ENCODE measurements at regions not wholly inside any gene's neighbourhood (a gene's known extent, or its start where the extent isn't known, plus 50 kb on each side); places are given as distances from the start of the nearest gene placed in this dataset.

- DNase-seq (ENCODE audit: low read depth in 3 of 3, low spot score in 1 of 3): no peak
These were observed 325.2 kb downstream of the DUSP10 start for GRCh38 chr1:221416723-221417122.

GRCh38 chr1:221418346-221418745 lies 323.5 kb downstream of the DUSP10 start:
- DNase-seq (ENCODE audit: low read depth in 3 of 3, low spot score in 1 of 3): no peak

GRCh38 chr1:221419513-221420095 lies 322.3 kb downstream of the DUSP10 start:
- no peak for DNase-seq (ENCODE audit: low read depth in 3 of 3, low spot score in 1 of 3)

- no peak for DNase-seq (ENCODE audit: low read depth in 3 of 3, low spot score in 1 of 3)
These were observed 312.6 kb downstream of the DUSP10 start for GRCh38 chr1:221429264-221429663.

- no peak for DNase-seq (ENCODE audit: low read depth in 3 of 3, low spot score in 1 of 3)
These were observed 311.5 kb downstream of the DUSP10 start for GRCh38 chr1:221430152-221430960.

- no peak for DNase-seq (ENCODE audit: low read depth in 3 of 3, low spot score in 1 of 3)
These were observed 310.7 kb downstream of the DUSP10 start for GRCh38 chr1:221431068-221431651.

GRCh38 chr1:221431961-221432360 lies 309.9 kb downstream of the DUSP10 start:
- DNase-seq (ENCODE audit: low read depth in 3 of 3, low spot score in 1 of 3): no peak

GRCh38 chr1:221435504-221435904 lies 306.4 kb downstream of the DUSP10 start:
- no peak for DNase-seq (ENCODE audit: low read depth in 3 of 3, low spot score in 1 of 3)

- no peak for DNase-seq (ENCODE audit: low read depth in 3 of 3, low spot score in 1 of 3)
These were observed 304.7 kb downstream of the DUSP10 start for GRCh38 chr1:221437171-221437570.

- no peak for DNase-seq (ENCODE audit: low read depth in 3 of 3, low spot score in 1 of 3)
These were observed 304.0 kb downstream of the DUSP10 start for GRCh38 chr1:221437926-221438325.

- DNase-seq (ENCODE audit: low read depth in 3 of 3, low spot score in 1 of 3): peak in 2 of 3 donors; percentile 16 to 21
These were observed 302.7 kb downstream of the DUSP10 start for GRCh38 chr1:221439008-221439746.

GRCh38 chr1:221439747-221440501 lies 302.0 kb downstream of the DUSP10 start:
- no peak for DNase-seq (ENCODE audit: low read depth in 3 of 3, low spot score in 1 of 3)

- no peak for DNase-seq (ENCODE audit: low read depth in 3 of 3, low spot score in 1 of 3)
These were observed 301.2 kb downstream of the DUSP10 start for GRCh38 chr1:221440658-221441057.

- no peak for DNase-seq (ENCODE audit: low read depth in 3 of 3, low spot score in 1 of 3)
These were observed 299.8 kb downstream of the DUSP10 start for GRCh38 chr1:221442056-221442455.

GRCh38 chr1:221444346-221444745 lies 297.5 kb downstream of the DUSP10 start:
- no peak for DNase-seq (ENCODE audit: low read depth in 3 of 3, low spot score in 1 of 3)

- no peak for DNase-seq (ENCODE audit: low read depth in 3 of 3, low spot score in 1 of 3)
These were observed 293.2 kb downstream of the DUSP10 start for GRCh38 chr1:221448585-221449175.

GRCh38 chr1:221449194-221449593 lies 292.7 kb downstream of the DUSP10 start:
- DNase-seq (ENCODE audit: low read depth in 3 of 3, low spot score in 1 of 3): no peak

- no peak for DNase-seq (ENCODE audit: low read depth in 3 of 3, low spot score in 1 of 3)
These were observed 292.0 kb downstream of the DUSP10 start for GRCh38 chr1:221449801-221450470.

- DNase-seq (ENCODE audit: low read depth in 3 of 3, low spot score in 1 of 3): no peak
These were observed 290.1 kb downstream of the DUSP10 start for GRCh38 chr1:221451741-221452140.

GRCh38 chr1:221454096-221454495 lies 287.8 kb downstream of the DUSP10 start:
- DNase-seq (ENCODE audit: low read depth in 3 of 3, low spot score in 1 of 3): no peak
